H9 (cell line): ENCODE measurements at regions not wholly inside any gene's neighbourhood (a gene's known extent, or its start where the extent isn't known, plus 50 kb on each side); places are given as distances from the start of the nearest gene placed in this dataset.

Source experiments
- DNase-seq: peaks from one replicate; pipeline ENCODE4 v3.0.0-alpha.2; 2017
- H2AFZ ChIP-seq: one replicate; pipeline ENCODE4 v1.6.1; 2013; ENCODE audit warnings: mild to moderate bottlenecking, low read length, control low read depth, moderate library complexity
- H2AK5ac ChIP-seq: 2 replicates; pipeline ENCODE4 v1.6.1; 2013; ENCODE audit warnings: low read length, control low read depth, mixed read lengths; ENCODE audit not compliant: insufficient read length
- H2BK120ac ChIP-seq: one replicate; pipeline ENCODE4 v1.6.1; 2013; ENCODE audit warnings: low read depth, mild to moderate bottlenecking, low read length, control low read depth, inconsistent platforms; ENCODE audit not compliant: poor library complexity, severe bottlenecking
- H2BK12ac ChIP-seq: 2 replicates; pipeline ENCODE4 v1.6.1; 2013; ENCODE audit warnings: low read length, control low read depth, mixed read lengths, low read depth; ENCODE audit not compliant: insufficient read length
- H2BK15ac ChIP-seq: 2 replicates; pipeline ENCODE4 v1.6.1; 2013; ENCODE audit warnings: low read depth, low read length, control low read depth
- H2BK20ac ChIP-seq: one replicate; pipeline ENCODE4 v1.6.1; 2013; ENCODE audit warnings: low read depth, mild to moderate bottlenecking, low read length, control low read depth, inconsistent platforms; ENCODE audit not compliant: poor library complexity, severe bottlenecking
- H2BK5ac ChIP-seq: 2 replicates; pipeline ENCODE4 v1.6.1; 2013; ENCODE audit warnings: low read length, control low read depth, mixed read lengths; ENCODE audit not compliant: insufficient read length
- H3K14ac ChIP-seq: 2 replicates; pipeline ENCODE4 v1.6.1; 2013; ENCODE audit warnings: low read length, control low read depth; ENCODE audit not compliant: insufficient read depth
- H3K18ac ChIP-seq: 2 replicates; pipeline ENCODE4 v1.6.1; 2013; ENCODE audit warnings: low read depth, mild to moderate bottlenecking, mixed read lengths, low read length, control low read depth; ENCODE audit not compliant: insufficient read length
- H3K23ac ChIP-seq: 2 replicates; pipeline ENCODE4 v1.6.1; 2013; ENCODE audit warnings: low read length, control low read depth, mixed read lengths, low read depth; ENCODE audit not compliant: insufficient read length
- H3K23me2 ChIP-seq: 2 replicates; pipeline ENCODE4 v1.6.1; 2013; ENCODE audit warnings: low read depth, mild to moderate bottlenecking, mixed read lengths, low read length, control low read depth; ENCODE audit not compliant: insufficient read length, poor library complexity, severe bottlenecking
- H3K27ac ChIP-seq: 2 replicates; pipeline ENCODE4 v1.5.1; 2013; ENCODE audit warnings: low read length, control low read depth, mixed read lengths, low read depth; ENCODE audit not compliant: insufficient read length
- H3K27me3 ChIP-seq: 2 replicates; pipeline ENCODE4 v1.6.1; 2013; ENCODE audit warnings: low read length, control low read depth, inconsistent platforms; ENCODE audit not compliant: insufficient read depth
- H3K4ac ChIP-seq: 2 replicates; pipeline ENCODE4 v1.6.1; 2013; ENCODE audit warnings: low read depth, mild to moderate bottlenecking, control low read depth, inconsistent platforms, low read length, moderate library complexity
- H3K4me1 ChIP-seq: 2 replicates; pipeline ENCODE4 v1.6.1; 2013; ENCODE audit warnings: low read length, control low read depth, inconsistent platforms; ENCODE audit not compliant: insufficient read depth
- H3K4me2 ChIP-seq: 2 replicates; pipeline ENCODE4 v1.6.1; 2013; ENCODE audit warnings: low read length, control low read depth, mixed read lengths; ENCODE audit not compliant: insufficient read length, insufficient read depth
- H3K56ac ChIP-seq: 2 replicates; pipeline ENCODE4 v1.6.1; 2013; ENCODE audit warnings: low read depth, mild to moderate bottlenecking, mixed read lengths, low read length, control low read depth; ENCODE audit not compliant: insufficient read length
- H3K79me1 ChIP-seq: 2 replicates; pipeline ENCODE4 v1.6.1; 2013; ENCODE audit warnings: low read depth, mild to moderate bottlenecking, moderate library complexity, low read length, control low read depth, inconsistent platforms; ENCODE audit not compliant: insufficient read depth, poor library complexity, severe bottlenecking
- H3K79me2 ChIP-seq: 2 replicates; pipeline ENCODE4 v1.6.1; 2013; ENCODE audit warnings: low read length, control low read depth, inconsistent platforms; ENCODE audit not compliant: insufficient read depth
- H3K9ac ChIP-seq: 2 replicates; pipeline ENCODE4 v1.6.1; 2013; ENCODE audit warnings: low read length, control low read depth, mixed read lengths; ENCODE audit not compliant: insufficient read length; ENCODE audit errors: extremely low read depth
- H3K9me3 ChIP-seq: one replicate; pipeline ENCODE4 v1.6.1; 2013; ENCODE audit warnings: low read depth, low read length, inconsistent platforms; ENCODE audit not compliant: control insufficient read depth
- H3T11ph ChIP-seq: one replicate; pipeline ENCODE4 v1.6.1; 2013; ENCODE audit warnings: mild to moderate bottlenecking, low read length, control low read depth, inconsistent platforms
- H4K20me1 ChIP-seq: one replicate; pipeline ENCODE4 v1.6.1; 2013; ENCODE audit not compliant: control insufficient read depth, insufficient read length, insufficient read depth
- H4K5ac ChIP-seq: 2 replicates; pipeline ENCODE4 v1.6.1; 2013; ENCODE audit warnings: low read depth, mild to moderate bottlenecking, mixed read lengths, low read length, control low read depth; ENCODE audit not compliant: insufficient read length
- H4K8ac ChIP-seq: replicated peaks from 2 replicates; pipeline ENCODE4 v1.6.1; 2013; ENCODE audit warnings: low read length, control low read depth, mixed read lengths, low read depth; ENCODE audit not compliant: insufficient read length
- H4K91ac ChIP-seq: 2 replicates; pipeline ENCODE4 v1.6.1; 2013; ENCODE audit warnings: low read depth, mild to moderate bottlenecking, moderate library complexity, mixed read lengths, low read length, control low read depth; ENCODE audit not compliant: insufficient read length
- H3K27ac Mint-ChIP-seq, 3 experiments: 2 replicates in 2 of 3; 3 replicates in 1 of 3; pipeline ENCODE4 v1.8.0; 2020 to 2021; ENCODE audit warnings: mixed read lengths in 3 of 3, mild to moderate bottlenecking in 1 of 3, moderate library complexity in 1 of 3
- H3K27me3 Mint-ChIP-seq: 2 replicates; pipeline ENCODE4 v1.8.0; 2021; ENCODE audit warnings: low read depth, mild to moderate bottlenecking, moderate library complexity, mixed read lengths
- H3K36me3 Mint-ChIP-seq, 3 experiments: 2 replicates in 2 of 3; 3 replicates in 1 of 3; pipeline ENCODE4 v1.8.0; 2020 to 2021; ENCODE audit warnings: low read depth in 3 of 3, mixed read lengths in 3 of 3; ENCODE audit not compliant: insufficient read depth in 1 of 3
- H3K4me1 Mint-ChIP-seq, 2 experiments: 2 replicates each; pipeline ENCODE4 v1.8.0; 2020; ENCODE audit warnings: mixed read lengths in 2 of 2
- H3K4me3 Mint-ChIP-seq, 2 experiments: 2 replicates in 1 of 2; 3 replicates in 1 of 2; pipeline ENCODE4 v1.8.0; 2020 to 2021; ENCODE audit warnings: mild to moderate bottlenecking in 2 of 2, mixed read lengths in 2 of 2, moderate library complexity in 1 of 2
- H3K9me3 Mint-ChIP-seq, 2 experiments: 2 replicates in 1 of 2; 3 replicates in 1 of 2; pipeline ENCODE4 v1.8.0; 2020; ENCODE audit warnings: mild to moderate bottlenecking in 2 of 2, mixed read lengths in 2 of 2, moderate library complexity in 1 of 2
- CTCF ChIP-seq: fragments of 200-600 bp; sonication (generic); conservative IDR thresholded peaks from 3 replicates; pipeline ENCODE4 v1.8.0; 2021; ENCODE audit warnings: antibody characterized with exemption, mild to moderate bottlenecking
- WGBS: extraction: QIAGEN DNeasy Blood & Tissue Kit; methylation state at CpG from one replicate; pipeline ENCODE4 v1.1.7; 2013; ENCODE audit warnings: missing lambda C conversion rate, low lambda C conversion rate, mixed read lengths; ENCODE audit not compliant: insufficient read length; ENCODE audit errors: extremely low coverage; 5-methylcytosine and 5-hydroxymethylcytosine counted together

GRCh38 chr10:56975513-56975912, 614.5 kb upstream of the ZWINT start:
- WGBS = no CpG with 5 or more reads among the region's 2 CpGs
- H3K79me2 ChIP-seq = no peaks in the 10 kb centered on the region
- no peak overlapping the region for H2AK5ac ChIP-seq
- H2AFZ ChIP-seq = no peak overlapping the region
- no peak overlapping the region for H3K4ac ChIP-seq
- H4K91ac ChIP-seq = no peak overlapping the region
- H3K27ac ChIP-seq = no peak overlapping the region
- no peak overlapping the region for H3K4me2 ChIP-seq
- H3K36me3 Mint-ChIP-seq = no peaks in the 10 kb centered on the region
- no peaks in the 10 kb centered on the region for H3K27me3 ChIP-seq
- no peaks in the 10 kb centered on the region for H3K23me2 ChIP-seq
- H3K27me3 Mint-ChIP-seq = no peaks in the 10 kb centered on the region; the same call in 1 of the 2 replicates
- no peak overlapping the region for H3K4me3 Mint-ChIP-seq
- H3K9me3 Mint-ChIP-seq = 0 out of 5 replicates have a peak, but pooled peaks cover 0 to 2% of the 10 kb centered on the region in 2 experiments
- no peaks in the 10 kb centered on the region for H3K4me1 Mint-ChIP-seq
- no peaks in the 10 kb centered on the region for H3K79me1 ChIP-seq
- no peak overlapping the region for H4K8ac ChIP-seq
- H3K27ac Mint-ChIP-seq = no peak overlapping the region
- no peak for TF ChIP-seq CTCF
- no peaks in the 10 kb centered on the region for H4K20me1 ChIP-seq
- no peak overlapping the region for H3K56ac ChIP-seq
- H3K9ac ChIP-seq = no peak overlapping the region
- no peak overlapping the region for H3K14ac ChIP-seq
- H3K23ac ChIP-seq = no peak overlapping the region
- no peak for DNase-seq
- H2BK20ac ChIP-seq = no peak overlapping the region
- no peaks in the 10 kb centered on the region for H3K4me1 ChIP-seq
- H3K9me3 ChIP-seq = no peaks in the 10 kb centered on the region
- no peak overlapping the region for H2BK12ac ChIP-seq
- no peak overlapping the region for H2BK5ac ChIP-seq
- no peak overlapping the region for H2BK120ac ChIP-seq
- no peak overlapping the region for H2BK15ac ChIP-seq
- H3T11ph ChIP-seq = no peak overlapping the region
- no peak overlapping the region for H4K5ac ChIP-seq
- H3K18ac ChIP-seq = no peak overlapping the region
